Psoas muscle (tissue), 7 donors: ENCODE measurements at regions not wholly inside any gene's neighbourhood (a gene's known extent, or its start where the extent isn't known, plus 50 kb on each side); places are given as distances from the start of the nearest gene placed in this dataset.

Experiments
- ATAC-seq, 4 donors: fragments of 200-7000 bp; cut with Tn5 transposase; one replicate each; pipeline ENCODE4 v1.9.1; 2020; ENCODE audit warnings: moderate library complexity in 3 of 4, mild to moderate bottlenecking in 2 of 4
- DNase-seq, 2 donors: peaks; one replicate each; pipeline ENCODE4 v3.0.0-alpha.2; 2020
- H3K27ac ChIP-seq: fragments of 200-600 bp; one replicate; pipeline ENCODE4 v1.8.0; 2022
- H3K27me3 ChIP-seq, 3 donors: fragments of 200-600 bp in 1 of 3; one replicate each; pipeline versions ENCODE4 v1.6.1 to v1.8.0; 2013 to 2022; ENCODE audit warnings: low read length in 2 of 3, mild to moderate bottlenecking in 2 of 3, moderate library complexity in 1 of 3; ENCODE audit not compliant: insufficient read depth in 3 of 3
- H3K36me3 ChIP-seq, 2 donors: fragments of 200-600 bp in 1 of 2; one replicate each; pipeline versions ENCODE4 v1.6.1 to v1.8.0; 2013 to 2022; ENCODE audit warnings: low read depth in 1 of 2, mild to moderate bottlenecking in 1 of 2, moderate library complexity in 1 of 2; ENCODE audit not compliant: insufficient read depth in 1 of 2
- H3K4me1 ChIP-seq: fragments of 200-600 bp; one replicate; pipeline ENCODE4 v1.8.0; 2022
- H3K4me3 ChIP-seq: fragments of 200-600 bp; one replicate; pipeline ENCODE4 v1.8.0; 2022; ENCODE audit warnings: mild to moderate bottlenecking
- H3K9me3 ChIP-seq: fragments of 200-600 bp; one replicate; pipeline ENCODE4 v1.8.0; 2022
- CTCF ChIP-seq: fragments of 200-600 bp; IDR thresholded peaks from one replicate; pipeline ENCODE4 v1.8.0; 2022; ENCODE audit warnings: antibody characterized with exemption
- WGBS, 3 donors: extraction: QIAGEN DNeasy Blood & Tissue Kit; methylation state at CpG; one replicate each; pipeline versions ENCODE4 v1.1.6 to v1.1.7; 2013; 5-methylcytosine and 5-hydroxymethylcytosine counted together
- intact Hi-C, 2 donors: fragments of 100-400 bp; cut with DNase I; formaldehyde crosslinking; loops; one replicate each; pipeline versions ENCODE4 v1.11.0 to v1.14.2; 2022
- donor health status: healthy with polysubstance abuse.
- donor health status: DM: no; HTN: no; CAD: no; lungs with moderate emphysema.
- donor health status: Bipolar disorder and iron deficiency.
- donor health status: healthy.
- donor health status: DM: yes; HTN: yes; CAD: no.
- donor health status: DM: no; HTN: no; CAD: no.
- donor health status: DM: yes; HTN: yes; CAD: no.

GRCh38 chr6:62400521-62401259 is 114.7 kb upstream of the KHDRBS2 start:
- H3K9me3 ChIP-seq: no peaks in the 10 kb centered on the region
- TF ChIP-seq CTCF: no peak
- DNase-seq (no peak), ATAC-seq (no peak)
- no peaks in the 10 kb centered on the region for H3K36me3 ChIP-seq
- no peaks in the 10 kb centered on the region for H3K27me3 ChIP-seq
- H3K4me3 ChIP-seq: no peak overlapping the region
- no peaks in the 10 kb centered on the region for H3K4me1 ChIP-seq
- intact Hi-C loops: no loop called here
- H3K27ac ChIP-seq: no peak overlapping the region
- WGBS, 3 donors: 69 to 78% (median 77%) methylated on average over 6 of the region's 6 CpGs

DNA sequence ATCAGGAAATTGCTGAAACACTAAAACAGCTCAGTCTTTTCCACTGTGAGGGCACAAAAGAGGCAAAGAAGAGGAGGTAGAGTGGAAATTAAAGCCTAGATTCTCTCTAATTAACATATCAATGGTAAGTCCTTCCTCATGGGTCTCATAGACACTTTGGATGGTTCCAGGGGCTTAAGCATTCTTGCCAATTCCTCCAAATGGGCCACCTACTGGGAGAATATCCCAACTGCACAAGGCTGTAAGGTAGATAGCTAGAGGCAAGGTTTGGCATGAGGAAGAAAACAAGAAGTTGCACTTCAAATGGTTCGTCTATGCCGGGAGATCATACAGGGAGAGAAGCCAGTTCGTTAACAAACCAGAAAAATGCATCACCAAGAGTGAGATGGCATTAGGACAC is 107.6 kb upstream of the KHDRBS2 start:
- Histone ChIP-seq H3K4me1 (no peaks in the 10 kb centered on the region), H3K36me3 (no peaks in the 10 kb centered on the region), H3K9me3 (no peaks in the 10 kb centered on the region), H3K4me3 (no peak overlapping the region), H3K27me3 (no peaks in the 10 kb centered on the region), H3K27ac (no peak overlapping the region)
- no peak for TF ChIP-seq CTCF
- DNase-seq (no peak), ATAC-seq (no peak)
- intact Hi-C loops: no loop called here
- 67 to 88% (median 75%) methylated on average over 3 of the region's 3 CpGs for WGBS, 3 donors

DNA sequence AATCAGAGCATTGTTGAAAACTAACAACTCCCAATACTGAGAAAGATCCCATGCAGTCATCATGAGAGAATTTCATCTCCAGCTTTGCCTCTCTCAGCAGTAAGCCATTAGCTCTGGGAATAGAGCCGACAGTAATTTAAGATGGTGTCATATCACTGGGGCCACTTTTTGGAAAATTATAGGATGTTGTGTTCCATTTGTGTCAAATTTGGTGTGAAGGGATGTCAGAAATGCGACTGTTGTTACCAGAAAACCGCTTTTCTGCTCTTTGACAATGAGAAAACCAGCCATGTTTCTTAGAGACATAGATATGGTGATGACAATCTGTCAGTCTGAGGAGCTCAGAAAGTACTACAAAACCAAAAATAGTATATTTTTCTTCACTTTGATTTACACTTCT is 106.3 kb upstream of the KHDRBS2 start:
- 59 to 66% (median 61%) methylated on average over 3 of the region's 3 CpGs for WGBS, 3 donors
- Histone ChIP-seq H3K9me3 (no peaks in the 10 kb centered on the region), H3K4me1 (no peaks in the 10 kb centered on the region), H3K4me3 (no peak overlapping the region), H3K27me3 (no peaks in the 10 kb centered on the region), H3K27ac (no peak overlapping the region), H3K36me3 (no peaks in the 10 kb centered on the region)
- DNase-seq (no peak), ATAC-seq (no peak)
- intact Hi-C loops: no loop called here
- TF ChIP-seq CTCF: no peak

- no peak for DNase-seq
- WGBS, 3 donors: 83 to 87% (median 83%) methylated on average over 2 of the region's 2 CpGs
- TF ChIP-seq CTCF: no peak
- no peaks in the 10 kb centered on the region for H3K9me3 ChIP-seq
- no peak overlapping the region for H3K4me3 ChIP-seq
- intact Hi-C loops: no loop called here
- H3K36me3 ChIP-seq: no peaks in the 10 kb centered on the region
- H3K4me1 ChIP-seq: no peaks in the 10 kb centered on the region
- ATAC-seq: no peak
- no peaks in the 10 kb centered on the region for H3K27me3 ChIP-seq
- no peak overlapping the region for H3K27ac ChIP-seq
Observed at GRCh38 chr6:62391358-62391757, 105.3 kb upstream of the KHDRBS2 start.

- DNase-seq (no peak), ATAC-seq (no peak)
- no peak for TF ChIP-seq CTCF
- Histone ChIP-seq H3K4me3 (no peak overlapping the region), H3K36me3 (no peaks in the 10 kb centered on the region), H3K4me1 (no peaks in the 10 kb centered on the region), H3K27me3 (no peaks in the 10 kb centered on the region), H3K27ac (no peak overlapping the region), H3K9me3 (no peaks in the 10 kb centered on the region)
- intact Hi-C loops: no loop called here
Observed at GRCh38 chr6:62390401-62390800, 104.4 kb upstream of the KHDRBS2 start.
